DOHH2 (cell line): ENCODE measurements at regions not wholly inside any gene's neighbourhood (a gene's known extent, or its start where the extent isn't known, plus 50 kb on each side); places are given as distances from the start of the nearest gene placed in this dataset.

Experiments used
- EZH2phosphoT487 ChIP-seq: fragments of 200-600 bp; sonication (generic); IDR thresholded peaks from 2 replicates; pipeline ENCODE4 v1.6.1; 2017; ENCODE audit warnings: borderline replicate concordance, mild to moderate bottlenecking, antibody characterized with exemption, low read length, moderate library complexity, mixed read lengths
- TF ChIP-seq, protein P1 (sequence below): fragments of 200-600 bp; sonication (generic); IDR thresholded peaks from one replicate; pipeline ENCODE4 v1.5.1; 2014; ENCODE audit warnings: antibody characterized with exemption, mild to moderate bottlenecking, low read depth, low read length; ENCODE audit not compliant: poor library complexity, severe bottlenecking

DNA sequence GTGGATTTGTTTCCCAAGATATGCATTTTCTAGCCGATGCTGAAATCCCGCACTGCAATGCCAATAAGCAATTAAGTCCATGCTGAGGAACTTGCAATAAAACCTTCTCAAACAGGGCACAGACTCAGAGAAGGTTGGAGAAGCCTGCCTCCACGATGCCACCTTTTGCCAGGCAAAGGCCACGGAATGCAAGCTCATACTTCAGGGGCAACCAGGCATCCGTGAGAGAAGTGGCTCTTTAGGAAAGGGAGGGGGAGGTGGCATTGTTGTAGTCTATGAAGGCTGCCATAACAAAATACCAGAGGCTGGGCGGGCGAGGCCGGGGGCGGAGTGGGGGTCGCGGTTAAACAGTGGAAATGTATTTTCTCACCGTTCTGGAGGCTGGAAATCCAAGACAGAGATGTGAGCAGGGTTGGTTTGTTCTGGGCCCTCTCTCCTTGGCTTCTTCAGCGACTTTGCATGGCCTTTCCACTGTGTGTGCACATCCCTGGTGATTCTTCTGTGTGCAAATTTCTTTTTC lies 689.5 kb downstream of the VRK1 start:
- TF ChIP-seq, protein P1, sequence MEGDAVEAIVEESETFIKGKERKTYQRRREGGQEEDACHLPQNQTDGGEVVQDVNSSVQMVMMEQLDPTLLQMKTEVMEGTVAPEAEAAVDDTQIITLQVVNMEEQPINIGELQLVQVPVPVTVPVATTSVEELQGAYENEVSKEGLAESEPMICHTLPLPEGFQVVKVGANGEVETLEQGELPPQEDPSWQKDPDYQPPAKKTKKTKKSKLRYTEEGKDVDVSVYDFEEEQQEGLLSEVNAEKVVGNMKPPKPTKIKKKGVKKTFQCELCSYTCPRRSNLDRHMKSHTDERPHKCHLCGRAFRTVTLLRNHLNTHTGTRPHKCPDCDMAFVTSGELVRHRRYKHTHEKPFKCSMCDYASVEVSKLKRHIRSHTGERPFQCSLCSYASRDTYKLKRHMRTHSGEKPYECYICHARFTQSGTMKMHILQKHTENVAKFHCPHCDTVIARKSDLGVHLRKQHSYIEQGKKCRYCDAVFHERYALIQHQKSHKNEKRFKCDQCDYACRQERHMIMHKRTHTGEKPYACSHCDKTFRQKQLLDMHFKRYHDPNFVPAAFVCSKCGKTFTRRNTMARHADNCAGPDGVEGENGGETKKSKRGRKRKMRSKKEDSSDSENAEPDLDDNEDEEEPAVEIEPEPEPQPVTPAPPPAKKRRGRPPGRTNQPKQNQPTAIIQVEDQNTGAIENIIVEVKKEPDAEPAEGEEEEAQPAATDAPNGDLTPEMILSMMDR = no peak
- TF ChIP-seq EZH2phosphoT487 = no peak
